WTC11 (cell line): ENCODE measurements at regions not wholly inside any gene's neighbourhood (a gene's known extent, or its start where the extent isn't known, plus 50 kb on each side); places are given as distances from the start of the nearest gene placed in this dataset.

ENCODE experiments used
- ATAC-seq: fragments of 200-7000 bp; cut with Tn5 transposase; 2 replicates; pipeline ENCODE4 v1.10.0; 2021; ENCODE audit warnings: mild to moderate bottlenecking, moderate library complexity
- CTCF ChIA-PET: fragments of 300-600 bp; sonication (Branson Sonifier 250); formaldehyde crosslinking; loops from one replicate; lab custom pipeline; 2021; ENCODE audit warnings: antibody characterized with exemption; lab: Charles Lee
- POLR2A ChIA-PET: fragments of 350-600 bp; sonication (Branson Sonifier 250); formaldehyde crosslinking; loops from one replicate; lab custom pipeline; 2021; ENCODE audit warnings: antibody characterized with exemption; lab: Charles Lee
- DNase-seq: peaks from one replicate; pipeline ENCODE4 v3.0.0; 2021; ENCODE audit warnings: low spot score
- H3K27ac Mint-ChIP-seq: 2 replicates; pipeline ENCODE4 v1.8.0; 2021; ENCODE audit warnings: mixed read lengths
- H3K27me3 Mint-ChIP-seq: 2 replicates; pipeline ENCODE4 v1.8.0; 2021; ENCODE audit warnings: low read depth, mild to moderate bottlenecking, moderate library complexity, mixed read lengths
- H3K36me3 Mint-ChIP-seq: 2 replicates; pipeline ENCODE4 v1.8.0; 2021; ENCODE audit warnings: mixed read lengths
- H3K4me1 Mint-ChIP-seq: 2 replicates; pipeline ENCODE4 v1.8.0; 2022; ENCODE audit warnings: mixed read lengths
- H3K4me3 Mint-ChIP-seq: 2 replicates; pipeline ENCODE4 v1.8.0; 2021; ENCODE audit warnings: mild to moderate bottlenecking, moderate library complexity, mixed read lengths
- H3K9me3 Mint-ChIP-seq: 2 replicates; pipeline ENCODE4 v1.8.0; 2021; ENCODE audit warnings: mixed read lengths
- ELF4 ChIP-seq: sonication (generic); formaldehyde crosslinking; IDR thresholded peaks from 2 replicates; pipeline ENCODE4 v1.8.1; 2022; ENCODE audit warnings: low read depth, mild to moderate bottlenecking, moderate library complexity, missing genetic modification reagents
- ETV6 ChIP-seq: sonication (generic); formaldehyde crosslinking; IDR thresholded peaks from 2 replicates; pipeline ENCODE4 v1.8.1; 2022; ENCODE audit warnings: mild to moderate bottlenecking, missing genetic modification reagents
- GABPB1 ChIP-seq: sonication (generic); formaldehyde crosslinking; IDR thresholded peaks from 2 replicates; pipeline ENCODE4 v1.8.1; 2023; ENCODE audit warnings: mild to moderate bottlenecking, missing genetic modification reagents
- GTF2I ChIP-seq: fragments of 250-450 bp; sonication (Bioruptor Pico); conservative IDR thresholded peaks from 2 replicates; pipeline ENCODE4 v1.4.0; 2021; ENCODE audit warnings: mild to moderate bottlenecking
- NFE2L1 ChIP-seq: sonication (generic); formaldehyde crosslinking; IDR thresholded peaks from 2 replicates; pipeline ENCODE4 v1.8.1; 2023; ENCODE audit warnings: missing genetic modification reagents
- NFYB ChIP-seq: sonication (generic); formaldehyde crosslinking; conservative IDR thresholded peaks from 2 replicates; pipeline ENCODE4 v1.8.0; 2022; ENCODE audit warnings: low read depth, missing genetic modification reagents
- NR1H2 ChIP-seq: sonication (generic); formaldehyde crosslinking; IDR thresholded peaks from 2 replicates; pipeline ENCODE4 v1.9.0; 2021; ENCODE audit warnings: mild to moderate bottlenecking, moderate library complexity, missing genetic modification reagents
- TF ChIP-seq, protein P1 (sequence below): sonication (generic); formaldehyde crosslinking; IDR thresholded peaks from 2 replicates; pipeline ENCODE4 v1.8.1; 2023; ENCODE audit warnings: mild to moderate bottlenecking, moderate library complexity, missing genetic modification reagents
- TF ChIP-seq, protein P2 (sequence below): sonication (generic); formaldehyde crosslinking; IDR thresholded peaks from 2 replicates; pipeline ENCODE4 v1.8.0; 2022; ENCODE audit warnings: mild to moderate bottlenecking, missing genetic modification reagents
- TF ChIP-seq, protein P3 (sequence below): fragments of 250-450 bp; sonication (Bioruptor Pico); conservative IDR thresholded peaks from 2 replicates; pipeline ENCODE4 v1.9.0; 2021; ENCODE audit warnings: mild to moderate bottlenecking
- TF ChIP-seq, protein P4 (sequence below): sonication (generic); formaldehyde crosslinking; IDR thresholded peaks from 2 replicates; pipeline ENCODE4 v1.8.0; 2023; ENCODE audit warnings: mild to moderate bottlenecking, missing genetic modification reagents
- TF ChIP-seq, protein P5 (sequence below): fragments of 250-450 bp; sonication (Bioruptor Pico); IDR thresholded peaks from 2 replicates; pipeline ENCODE4 v1.9.0; 2021; ENCODE audit warnings: mild to moderate bottlenecking, borderline replicate concordance
- TF ChIP-seq, protein P6 (sequence below): fragments of 250-450 bp; sonication (Bioruptor Pico); IDR thresholded peaks from 2 replicates; pipeline ENCODE4 v2.1.2; 2022; ENCODE audit warnings: mild to moderate bottlenecking, moderate library complexity

DNA sequence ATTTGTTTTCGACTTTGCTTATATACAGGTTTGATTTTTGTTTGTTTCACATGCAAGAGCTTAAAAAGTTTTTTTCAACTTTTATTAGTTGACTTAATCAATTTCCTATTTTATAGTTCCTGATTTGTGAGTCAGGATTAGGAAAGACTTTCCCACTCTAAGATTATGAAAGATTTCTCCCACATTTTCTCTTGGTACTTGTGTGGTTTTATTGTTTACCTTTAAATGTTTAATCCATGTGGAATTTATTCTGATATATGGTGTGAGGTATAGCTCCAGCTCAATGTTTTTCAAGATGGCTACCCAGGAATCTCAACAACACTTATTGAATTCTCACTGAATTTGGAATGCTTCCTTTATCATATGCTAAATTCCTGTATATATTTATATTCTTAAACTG is 117.8 kb upstream of the LGALSL start (continued):
- TF ChIP-seq, protein P1, sequence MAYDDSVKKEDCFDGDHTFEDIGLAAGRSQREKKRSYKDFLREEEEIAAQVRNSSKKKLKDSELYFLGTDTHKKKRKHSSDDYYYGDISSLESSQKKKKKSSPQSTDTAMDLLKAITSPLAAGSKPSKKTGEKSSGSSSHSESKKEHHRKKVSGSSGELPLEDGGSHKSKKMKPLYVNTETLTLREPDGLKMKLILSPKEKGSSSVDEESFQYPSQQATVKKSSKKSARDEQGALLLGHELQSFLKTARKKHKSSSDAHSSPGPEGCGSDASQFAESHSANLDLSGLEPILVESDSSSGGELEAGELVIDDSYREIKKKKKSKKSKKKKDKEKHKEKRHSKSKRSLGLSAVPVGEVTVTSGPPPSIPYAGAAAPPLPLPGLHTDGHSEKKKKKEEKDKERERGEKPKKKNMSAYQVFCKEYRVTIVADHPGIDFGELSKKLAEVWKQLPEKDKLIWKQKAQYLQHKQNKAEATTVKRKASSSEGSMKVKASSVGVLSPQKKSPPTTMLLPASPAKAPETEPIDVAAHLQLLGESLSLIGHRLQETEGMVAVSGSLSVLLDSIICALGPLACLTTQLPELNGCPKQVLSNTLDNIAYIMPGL (CRISPR knock-in tag), result no peak
- TF ChIP-seq, protein P2, sequence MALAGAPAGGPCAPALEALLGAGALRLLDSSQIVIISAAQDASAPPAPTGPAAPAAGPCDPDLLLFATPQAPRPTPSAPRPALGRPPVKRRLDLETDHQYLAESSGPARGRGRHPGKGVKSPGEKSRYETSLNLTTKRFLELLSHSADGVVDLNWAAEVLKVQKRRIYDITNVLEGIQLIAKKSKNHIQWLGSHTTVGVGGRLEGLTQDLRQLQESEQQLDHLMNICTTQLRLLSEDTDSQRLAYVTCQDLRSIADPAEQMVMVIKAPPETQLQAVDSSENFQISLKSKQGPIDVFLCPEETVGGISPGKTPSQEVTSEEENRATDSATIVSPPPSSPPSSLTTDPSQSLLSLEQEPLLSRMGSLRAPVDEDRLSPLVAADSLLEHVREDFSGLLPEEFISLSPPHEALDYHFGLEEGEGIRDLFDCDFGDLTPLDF, result no peak
- TF ChIP-seq ETV6 (CRISPR knock-in tag) (no peak), GABPB1 (no peak)
- TF ChIP-seq, protein P3, sequence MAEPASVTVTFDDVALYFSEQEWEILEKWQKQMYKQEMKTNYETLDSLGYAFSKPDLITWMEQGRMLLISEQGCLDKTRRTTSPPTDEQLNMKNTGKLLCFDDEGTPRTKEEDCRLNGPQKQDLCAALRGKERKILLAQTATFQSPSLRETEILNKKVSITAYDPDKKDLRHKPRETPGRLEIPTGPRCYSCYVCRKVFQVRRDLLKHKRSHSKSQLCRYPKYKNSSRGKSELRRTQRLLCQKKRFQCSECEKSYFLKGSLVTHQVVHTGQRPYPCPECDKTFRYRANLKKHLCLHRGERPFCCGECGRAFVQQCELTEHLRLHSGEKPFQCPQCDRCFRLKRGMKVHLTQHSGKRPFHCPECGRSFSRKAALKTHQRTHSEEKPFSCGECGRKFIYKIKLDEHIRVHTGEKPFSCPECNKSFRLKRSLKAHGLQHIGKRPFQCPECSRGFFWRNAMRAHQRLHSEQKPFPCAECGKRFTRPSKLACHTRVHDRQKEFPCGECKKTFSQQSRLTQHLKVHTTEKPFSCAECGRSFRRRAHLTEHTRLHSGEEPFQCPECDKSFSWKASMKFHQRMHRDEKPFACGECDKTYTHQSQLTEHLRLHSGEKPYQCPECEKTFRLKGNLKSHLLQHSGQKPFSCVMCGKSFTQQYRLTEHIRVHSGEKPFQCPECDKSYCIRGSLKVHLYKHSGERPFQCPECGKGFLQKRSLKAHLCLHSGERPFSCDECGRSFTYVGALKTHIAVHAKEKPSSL (CRISPR knock-in tag), result no peak
- TF ChIP-seq, protein P4, sequence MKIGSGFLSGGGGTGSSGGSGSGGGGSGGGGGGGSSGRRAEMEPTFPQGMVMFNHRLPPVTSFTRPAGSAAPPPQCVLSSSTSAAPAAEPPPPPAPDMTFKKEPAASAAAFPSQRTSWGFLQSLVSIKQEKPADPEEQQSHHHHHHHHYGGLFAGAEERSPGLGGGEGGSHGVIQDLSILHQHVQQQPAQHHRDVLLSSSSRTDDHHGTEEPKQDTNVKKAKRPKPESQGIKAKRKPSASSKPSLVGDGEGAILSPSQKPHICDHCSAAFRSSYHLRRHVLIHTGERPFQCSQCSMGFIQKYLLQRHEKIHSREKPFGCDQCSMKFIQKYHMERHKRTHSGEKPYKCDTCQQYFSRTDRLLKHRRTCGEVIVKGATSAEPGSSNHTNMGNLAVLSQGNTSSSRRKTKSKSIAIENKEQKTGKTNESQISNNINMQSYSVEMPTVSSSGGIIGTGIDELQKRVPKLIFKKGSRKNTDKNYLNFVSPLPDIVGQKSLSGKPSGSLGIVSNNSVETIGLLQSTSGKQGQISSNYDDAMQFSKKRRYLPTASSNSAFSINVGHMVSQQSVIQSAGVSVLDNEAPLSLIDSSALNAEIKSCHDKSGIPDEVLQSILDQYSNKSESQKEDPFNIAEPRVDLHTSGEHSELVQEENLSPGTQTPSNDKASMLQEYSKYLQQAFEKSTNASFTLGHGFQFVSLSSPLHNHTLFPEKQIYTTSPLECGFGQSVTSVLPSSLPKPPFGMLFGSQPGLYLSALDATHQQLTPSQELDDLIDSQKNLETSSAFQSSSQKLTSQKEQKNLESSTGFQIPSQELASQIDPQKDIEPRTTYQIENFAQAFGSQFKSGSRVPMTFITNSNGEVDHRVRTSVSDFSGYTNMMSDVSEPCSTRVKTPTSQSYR, result no peak
- TF ChIP-seq, all 79 proteins: peak for 0

DNA sequence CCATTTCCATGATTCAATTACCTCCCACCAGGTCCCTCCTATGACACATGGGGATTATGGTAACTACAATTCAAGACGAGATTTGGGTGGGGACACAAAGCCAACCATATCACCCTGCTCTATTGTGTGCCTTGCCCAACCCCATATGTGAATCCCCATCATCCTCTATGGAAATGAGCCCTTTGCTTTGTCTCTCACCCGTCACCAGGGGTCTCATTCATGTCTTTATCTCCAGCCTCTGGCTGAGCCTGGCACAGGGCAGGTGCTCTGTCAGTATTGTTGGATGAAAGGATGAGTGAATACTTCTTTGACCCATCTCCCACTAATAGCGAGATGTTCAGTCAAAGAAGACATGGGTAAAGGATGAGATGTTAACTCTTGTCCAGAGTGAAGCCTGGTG is 116.6 kb upstream of the LGALSL start:
- H3K4me1 Mint-ChIP-seq, result peaks cover 13% of the 10 kb centered on the region
- TF ChIP-seq, protein P5, sequence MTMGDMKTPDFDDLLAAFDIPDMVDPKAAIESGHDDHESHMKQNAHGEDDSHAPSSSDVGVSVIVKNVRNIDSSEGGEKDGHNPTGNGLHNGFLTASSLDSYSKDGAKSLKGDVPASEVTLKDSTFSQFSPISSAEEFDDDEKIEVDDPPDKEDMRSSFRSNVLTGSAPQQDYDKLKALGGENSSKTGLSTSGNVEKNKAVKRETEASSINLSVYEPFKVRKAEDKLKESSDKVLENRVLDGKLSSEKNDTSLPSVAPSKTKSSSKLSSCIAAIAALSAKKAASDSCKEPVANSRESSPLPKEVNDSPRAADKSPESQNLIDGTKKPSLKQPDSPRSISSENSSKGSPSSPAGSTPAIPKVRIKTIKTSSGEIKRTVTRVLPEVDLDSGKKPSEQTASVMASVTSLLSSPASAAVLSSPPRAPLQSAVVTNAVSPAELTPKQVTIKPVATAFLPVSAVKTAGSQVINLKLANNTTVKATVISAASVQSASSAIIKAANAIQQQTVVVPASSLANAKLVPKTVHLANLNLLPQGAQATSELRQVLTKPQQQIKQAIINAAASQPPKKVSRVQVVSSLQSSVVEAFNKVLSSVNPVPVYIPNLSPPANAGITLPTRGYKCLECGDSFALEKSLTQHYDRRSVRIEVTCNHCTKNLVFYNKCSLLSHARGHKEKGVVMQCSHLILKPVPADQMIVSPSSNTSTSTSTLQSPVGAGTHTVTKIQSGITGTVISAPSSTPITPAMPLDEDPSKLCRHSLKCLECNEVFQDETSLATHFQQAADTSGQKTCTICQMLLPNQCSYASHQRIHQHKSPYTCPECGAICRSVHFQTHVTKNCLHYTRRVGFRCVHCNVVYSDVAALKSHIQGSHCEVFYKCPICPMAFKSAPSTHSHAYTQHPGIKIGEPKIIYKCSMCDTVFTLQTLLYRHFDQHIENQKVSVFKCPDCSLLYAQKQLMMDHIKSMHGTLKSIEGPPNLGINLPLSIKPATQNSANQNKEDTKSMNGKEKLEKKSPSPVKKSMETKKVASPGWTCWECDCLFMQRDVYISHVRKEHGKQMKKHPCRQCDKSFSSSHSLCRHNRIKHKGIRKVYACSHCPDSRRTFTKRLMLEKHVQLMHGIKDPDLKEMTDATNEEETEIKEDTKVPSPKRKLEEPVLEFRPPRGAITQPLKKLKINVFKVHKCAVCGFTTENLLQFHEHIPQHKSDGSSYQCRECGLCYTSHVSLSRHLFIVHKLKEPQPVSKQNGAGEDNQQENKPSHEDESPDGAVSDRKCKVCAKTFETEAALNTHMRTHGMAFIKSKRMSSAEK (CRISPR knock-in tag), result no peak
- TF ChIP-seq NFE2L1 (CRISPR knock-in tag), result no peak
- TF ChIP-seq NR1H2, result no peak
- TF ChIP-seq NFYB (CRISPR knock-in tag), result no peak
- TF ChIP-seq, protein P6, sequence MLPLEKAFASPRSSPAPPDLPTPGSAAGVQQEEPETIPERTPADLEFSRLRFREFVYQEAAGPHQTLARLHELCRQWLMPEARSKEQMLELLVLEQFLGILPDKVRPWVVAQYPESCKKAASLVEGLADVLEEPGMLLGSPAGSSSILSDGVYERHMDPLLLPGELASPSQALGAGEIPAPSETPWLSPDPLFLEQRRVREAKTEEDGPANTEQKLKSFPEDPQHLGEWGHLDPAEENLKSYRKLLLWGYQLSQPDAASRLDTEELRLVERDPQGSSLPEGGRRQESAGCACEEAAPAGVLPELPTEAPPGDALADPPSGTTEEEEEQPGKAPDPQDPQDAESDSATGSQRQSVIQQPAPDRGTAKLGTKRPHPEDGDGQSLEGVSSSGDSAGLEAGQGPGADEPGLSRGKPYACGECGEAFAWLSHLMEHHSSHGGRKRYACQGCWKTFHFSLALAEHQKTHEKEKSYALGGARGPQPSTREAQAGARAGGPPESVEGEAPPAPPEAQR (CRISPR knock-in tag), result no peak
- TF ChIP-seq ELF4 (CRISPR knock-in tag), result no peak
- TF ChIP-seq GTF2I (CRISPR knock-in tag), result no peak
- TF ChIP-seq, all 79 proteins: peak for 0
- DNase-seq, result no peak
- Mint-ChIP-seq H3K9me3 (peaks cover 10% of the 10 kb centered on the region), H3K27ac (no peak overlapping the region), H3K36me3 (no peaks in the 10 kb centered on the region), H3K27me3 (no peaks in the 10 kb centered on the region), H3K4me3 (no peak overlapping the region)
- ATAC-seq, result no peak; the same call in 1 of the 2 replicates
- ChIA-PET CTCF (interaction anchor here (1.4 kb wide), 1 partner anchor 26 kb away, joined by 3 read pairs; no protein-coding TSS in a partner anchor), POLR2A (no interaction called here)
